GM12891 (cell line): ENCODE measurements at regions not wholly inside any gene's neighbourhood (a gene's known extent, or its start where the extent isn't known, plus 50 kb on each side); places are given as distances from the start of the nearest gene placed in this dataset.

Experiments used
- DNase-seq: peaks from one replicate; pipeline ENCODE4 v3.0.0; 2011; ENCODE audit warnings: low spot score; ENCODE audit not compliant: insufficient read length
- FAIRE-seq: peaks from 2 replicates; lab custom pipeline; 2011; peaks lifted over from hg19 to GRCh38; lab: Jason Lieb, UNC
- PAX5 ChIP-seq: IDR thresholded peaks from 2 replicates; pipeline ENCODE4 v1.6.1; 2011; ENCODE audit warnings: low read length, moderate library complexity, mild to moderate bottlenecking; ENCODE audit not compliant: insufficient read depth, severe bottlenecking
- POLR2A ChIP-seq: IDR thresholded peaks from 2 replicates; pipeline ENCODE4 v1.6.1; 2011; ENCODE audit warnings: low read depth, low read length, control low read depth
- POLR2AphosphoS5 ChIP-seq: IDR thresholded peaks from 2 replicates; pipeline ENCODE4 v1.6.1; 2011; ENCODE audit warnings: low read depth, low read length, control low read depth
- POU2F2 ChIP-seq: IDR thresholded peaks from 2 replicates; pipeline ENCODE4 v1.6.1; 2011; ENCODE audit warnings: low read depth, mild to moderate bottlenecking, control low read depth, low read length, moderate library complexity
- SPI1 ChIP-seq: IDR thresholded peaks from 2 replicates; pipeline ENCODE4 v1.6.1; 2011; ENCODE audit warnings: low read depth, low read length, control low read depth
- TAF1 ChIP-seq: IDR thresholded peaks from 2 replicates; pipeline ENCODE4 v1.6.1; 2011; ENCODE audit warnings: low read depth, low read length, control low read depth

GRCh38 chr7:16079723-16080122, 341.6 kb downstream of the CRPPA start:
- DNase-seq (no peak), FAIRE-seq (no peak)
- TF ChIP-seq PAX5 (no peak), SPI1 (no peak), POLR2AphosphoS5 (no peak), POU2F2 (no peak), POLR2A (no peak), TAF1 (no peak)

GRCh38 chr7:16078076-16078952, 343.0 kb downstream of the CRPPA start:
- FAIRE-seq (peak; percentile 5), DNase-seq (no peak)
- TF ChIP-seq POU2F2: no peak
- TF ChIP-seq SPI1: no peak
- no peak for TF ChIP-seq TAF1
- no peak for TF ChIP-seq POLR2A
- TF ChIP-seq POLR2AphosphoS5: no peak
- no peak for TF ChIP-seq PAX5

- TF ChIP-seq POU2F2 (no peak), PAX5 (no peak), POLR2AphosphoS5 (no peak), SPI1 (no peak), POLR2A (no peak), TAF1 (no peak)
- FAIRE-seq (no peak), DNase-seq (peak; percentile 5)
Measured at GRCh38 chr7:16071246-16071857, 350.0 kb downstream of the CRPPA start.

GRCh38 chr7:16070806-16071205, 350.5 kb downstream of the CRPPA start:
- DNase-seq (no peak), FAIRE-seq (no peak)
- TF ChIP-seq PAX5 (no peak), SPI1 (no peak), POLR2A (no peak), TAF1 (no peak)

GRCh38 chr7:16069998-16070397, 351.3 kb downstream of the CRPPA start:
- DNase-seq (no peak), FAIRE-seq (no peak)
- no peak for TF ChIP-seq POU2F2
- no peak for TF ChIP-seq POLR2AphosphoS5
- no peak for TF ChIP-seq POLR2A
- TF ChIP-seq SPI1: no peak
- no peak for TF ChIP-seq PAX5
- TF ChIP-seq TAF1: no peak

GRCh38 chr7:16068183-16068582, 353.2 kb downstream of the CRPPA start:
- FAIRE-seq (no peak), DNase-seq (no peak)
- TF ChIP-seq POU2F2 (no peak), POLR2A (no peak), SPI1 (no peak), TAF1 (no peak), POLR2AphosphoS5 (no peak), PAX5 (no peak)

GRCh38 chr7:16067711-16068110, 353.6 kb downstream of the CRPPA start:
- DNase-seq (no peak), FAIRE-seq (no peak)
- TF ChIP-seq POLR2AphosphoS5: no peak
- no peak for TF ChIP-seq POU2F2
- no peak for TF ChIP-seq POLR2A
- TF ChIP-seq SPI1: no peak
- TF ChIP-seq PAX5: no peak
- TF ChIP-seq TAF1: no peak

- no peak for DNase-seq
- TF ChIP-seq POU2F2 (no peak), TAF1 (no peak), PAX5 (no peak), POLR2AphosphoS5 (no peak), SPI1 (no peak), POLR2A (no peak)
Measured at GRCh38 chr7:16066805-16067459, 354.4 kb downstream of the CRPPA start.

GRCh38 chr7:16065939-16066338, 355.4 kb downstream of the CRPPA start:
- no peak for TF ChIP-seq SPI1
- no peak for TF ChIP-seq POLR2AphosphoS5
- TF ChIP-seq TAF1: no peak
- no peak for TF ChIP-seq POLR2A
- TF ChIP-seq PAX5: no peak
- TF ChIP-seq POU2F2: no peak
- no peak for DNase-seq
- no peak for FAIRE-seq

More at GRCh38 chr7:16066805-16067459, 354.4 kb downstream of the CRPPA start:
- no peak for FAIRE-seq
